ENCODE measurements at regions not wholly inside any gene's neighbourhood (a gene's known extent, or its start where the extent isn't known, plus 50 kb on each side); places are given as distances from the start of the nearest gene placed in this dataset.

DNA sequence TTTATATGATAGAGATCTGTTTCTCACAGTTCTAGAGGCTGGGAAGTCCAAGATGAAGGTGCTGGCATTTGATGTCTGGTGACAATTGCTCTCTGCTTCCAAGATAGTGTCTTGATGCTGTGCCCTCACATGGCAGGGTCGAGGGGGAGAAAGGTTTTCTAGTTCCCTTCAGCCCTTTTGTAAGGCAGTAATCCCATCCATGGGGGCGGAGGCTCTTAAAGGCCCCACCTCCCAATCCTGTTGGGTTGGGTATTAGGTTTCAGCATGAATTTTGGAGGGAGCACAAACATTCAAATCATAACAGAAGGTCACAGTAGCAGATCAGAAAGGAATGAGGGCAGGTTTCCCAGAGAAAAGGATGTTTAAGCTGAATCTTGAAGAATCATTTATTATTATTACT is 601.7 kb upstream of the ZNF717 start:
- TF ChIP-seq, protein P1, sequence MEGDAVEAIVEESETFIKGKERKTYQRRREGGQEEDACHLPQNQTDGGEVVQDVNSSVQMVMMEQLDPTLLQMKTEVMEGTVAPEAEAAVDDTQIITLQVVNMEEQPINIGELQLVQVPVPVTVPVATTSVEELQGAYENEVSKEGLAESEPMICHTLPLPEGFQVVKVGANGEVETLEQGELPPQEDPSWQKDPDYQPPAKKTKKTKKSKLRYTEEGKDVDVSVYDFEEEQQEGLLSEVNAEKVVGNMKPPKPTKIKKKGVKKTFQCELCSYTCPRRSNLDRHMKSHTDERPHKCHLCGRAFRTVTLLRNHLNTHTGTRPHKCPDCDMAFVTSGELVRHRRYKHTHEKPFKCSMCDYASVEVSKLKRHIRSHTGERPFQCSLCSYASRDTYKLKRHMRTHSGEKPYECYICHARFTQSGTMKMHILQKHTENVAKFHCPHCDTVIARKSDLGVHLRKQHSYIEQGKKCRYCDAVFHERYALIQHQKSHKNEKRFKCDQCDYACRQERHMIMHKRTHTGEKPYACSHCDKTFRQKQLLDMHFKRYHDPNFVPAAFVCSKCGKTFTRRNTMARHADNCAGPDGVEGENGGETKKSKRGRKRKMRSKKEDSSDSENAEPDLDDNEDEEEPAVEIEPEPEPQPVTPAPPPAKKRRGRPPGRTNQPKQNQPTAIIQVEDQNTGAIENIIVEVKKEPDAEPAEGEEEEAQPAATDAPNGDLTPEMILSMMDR (conservative IDR thresholded peaks at IDR 0.05; ENCODE audit: low read length), result no peak
- DNase-seq (ENCODE audit: low read depth), result no peak
- no peak overlapping the region for H3K4me3 ChIP-seq (ENCODE audit: low read length)

DNA sequence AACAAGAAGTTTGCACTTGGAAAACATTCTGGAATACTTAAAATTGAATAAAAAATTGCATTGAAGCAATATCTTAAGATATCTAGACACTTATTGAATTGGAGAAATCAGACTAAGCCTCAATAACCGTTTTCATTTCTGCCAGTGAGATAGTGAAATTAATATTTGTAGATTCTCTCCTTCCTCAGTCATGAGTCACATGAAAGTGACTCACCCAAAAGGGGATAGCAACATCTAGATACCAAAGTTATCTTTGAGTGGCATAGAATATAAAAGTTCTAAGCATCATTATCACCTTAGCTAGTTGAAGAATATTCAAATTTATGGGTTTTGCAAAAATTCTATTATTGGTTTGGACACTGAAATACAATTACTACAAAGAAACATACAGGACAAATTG is 614.8 kb upstream of the ZNF717 start:
- no peak for DNase-seq (ENCODE audit: low read depth)
- no peak overlapping the region for H3K4me3 ChIP-seq (ENCODE audit: low read length)
- TF ChIP-seq, protein P1 (conservative IDR thresholded peaks at IDR 0.05; ENCODE audit: low read length), result no peak

DNA sequence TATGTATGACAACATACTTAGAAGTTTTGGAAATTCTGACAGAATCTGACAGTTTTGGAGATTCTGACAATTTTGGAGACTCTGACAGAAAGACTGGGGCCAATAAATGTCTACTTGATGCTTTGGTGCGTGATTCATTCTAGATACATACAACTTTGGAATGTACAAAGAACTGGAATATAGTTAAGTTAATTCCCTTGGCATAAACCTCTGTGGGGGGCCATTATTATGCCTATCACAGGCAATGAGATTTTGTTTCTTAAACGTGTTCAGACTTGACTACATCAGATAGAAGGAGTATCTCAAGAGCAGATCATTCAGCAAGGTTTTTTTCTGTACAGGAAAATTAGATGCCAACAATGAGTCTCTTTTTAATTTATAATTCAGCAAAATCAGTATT is 617.6 kb upstream of the ZNF717 start:
- H3K4me3 ChIP-seq (ENCODE audit: low read length), result no peak overlapping the region
- TF ChIP-seq, protein P1 (conservative IDR thresholded peaks at IDR 0.05; ENCODE audit: low read length), result no peak
- DNase-seq (ENCODE audit: low read depth), result no peak

DNA sequence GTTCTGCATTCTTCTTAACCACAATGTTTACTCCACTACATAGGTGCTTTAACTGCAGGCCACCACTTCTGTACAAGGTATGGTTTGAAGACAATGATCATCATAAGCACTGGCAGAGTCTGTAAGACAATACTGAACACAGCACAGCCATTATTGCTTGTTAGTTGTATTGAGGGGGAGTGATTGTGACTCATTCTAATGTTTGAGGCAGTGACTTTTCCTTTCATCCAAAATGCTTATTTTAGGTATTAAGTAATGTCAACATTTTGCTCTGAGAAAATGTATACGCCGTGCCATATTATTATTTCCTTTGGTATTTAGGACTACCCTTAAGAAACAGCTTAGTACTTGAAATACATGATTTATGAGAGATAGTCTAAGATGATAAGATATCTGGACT is 618.2 kb upstream of the ZNF717 start:
- TF ChIP-seq, protein P1 (conservative IDR thresholded peaks at IDR 0.05; ENCODE audit: low read length), result no peak
- H3K4me3 ChIP-seq (ENCODE audit: low read length), result no peak overlapping the region
- DNase-seq (ENCODE audit: low read depth), result no peak

DNA sequence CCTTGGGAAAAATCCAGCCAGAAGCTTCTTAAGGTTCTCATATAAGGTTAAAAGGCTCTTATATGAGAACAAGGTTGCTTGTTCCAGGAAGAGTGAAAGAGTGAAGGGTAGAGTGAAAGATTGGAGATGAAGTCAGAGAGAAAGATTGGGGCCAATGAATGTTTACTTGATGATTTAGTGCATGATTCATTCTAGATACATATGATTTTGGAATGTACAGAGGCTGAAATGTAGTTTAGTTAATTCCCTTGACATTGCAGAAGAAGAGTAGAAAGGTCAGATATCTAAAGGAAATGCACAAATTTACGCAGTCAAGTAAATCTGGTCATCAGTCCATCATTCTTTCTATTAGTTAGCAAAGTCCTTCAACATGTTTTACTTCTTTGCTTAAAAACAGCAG is 619.8 kb upstream of the ZNF717 start:
- TF ChIP-seq, protein P1 (conservative IDR thresholded peaks at IDR 0.05; ENCODE audit: low read length), result no peak
- DNase-seq (ENCODE audit: low read depth), result no peak
- H3K4me3 ChIP-seq (ENCODE audit: low read length), result no peak overlapping the region

DNA sequence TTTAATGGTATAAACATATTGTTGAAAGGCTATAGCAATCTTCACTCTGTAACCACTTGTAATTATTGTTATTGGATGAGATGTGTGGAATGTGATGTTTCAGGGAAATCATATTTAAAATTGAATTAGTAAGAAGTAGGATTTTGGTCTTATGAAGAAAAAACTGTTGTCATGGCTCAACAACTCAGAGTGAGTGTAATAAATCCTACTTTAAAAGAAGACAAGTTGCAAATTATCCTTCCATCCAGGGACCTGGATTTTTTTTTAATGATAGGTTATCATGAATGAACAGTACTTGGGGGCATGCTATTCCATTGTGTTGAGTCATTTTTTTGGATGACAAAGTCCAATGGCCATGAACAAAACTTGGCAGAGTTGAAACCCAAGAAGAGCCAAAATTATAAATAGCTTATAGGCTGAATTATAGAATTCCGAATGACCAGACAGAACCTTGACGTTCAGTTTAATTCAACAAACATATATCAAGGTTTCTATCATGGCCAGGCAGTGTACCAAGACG is 625.5 kb upstream of the ZNF717 start:
- no peak for DNase-seq (ENCODE audit: low read depth)
- TF ChIP-seq, protein P1 (conservative IDR thresholded peaks at IDR 0.05; ENCODE audit: low read length), result no peak
- no peak overlapping the region for H3K4me3 ChIP-seq (ENCODE audit: low read length)

DNA sequence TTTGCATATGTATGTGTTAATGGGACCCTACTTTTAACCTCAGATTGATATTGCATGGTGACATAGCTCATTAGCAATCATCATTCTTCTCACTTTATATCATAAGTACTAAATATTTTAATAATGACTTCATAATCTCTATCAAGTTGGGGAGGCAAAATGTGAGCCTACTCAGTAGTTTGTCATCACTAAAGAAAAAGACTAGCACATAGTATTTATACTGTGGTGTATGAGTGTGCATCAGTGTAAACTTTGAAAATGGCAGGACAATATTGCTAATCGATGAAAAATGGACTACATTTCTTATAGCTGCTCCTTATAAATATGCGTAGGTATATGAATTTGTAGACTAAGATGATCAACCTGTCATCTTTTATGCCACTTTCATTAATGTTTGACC is 624.5 kb upstream of the ROBO2 start:
- no peak overlapping the region for H3K4me3 ChIP-seq (ENCODE audit: low read length)
- no peak for DNase-seq (ENCODE audit: low read depth)
- TF ChIP-seq, protein P1 (conservative IDR thresholded peaks at IDR 0.05; ENCODE audit: low read length), result no peak

Measured in AG10803 (cell line).